K562 (cell line): ENCODE measurements at regions not wholly inside any gene's neighbourhood (a gene's known extent, or its start where the extent isn't known, plus 50 kb on each side); places are given as distances from the start of the nearest gene placed in this dataset.

ENCODE experiments used
- ATAC-seq: fragments of 200-7000 bp; cut with Tn5 transposase; 3 replicates; pipeline ENCODE4 v1.9.1; 2020; ENCODE audit warnings: moderate library complexity
- BruUV-seq: library from RNA; stranded (reverse); fragments of 400-500 nt; replicated peaks from 2 replicates; lab custom pipeline; 2021; lab: Mats Ljungman, UMichigan
- CTCF ChIA-PET: fragments of 300-600 bp; formaldehyde crosslinking; extraction: SDS; loops from one replicate; lab custom pipeline; 2021; ENCODE audit warnings: low intra/inter-chr PET ratio; lab: Yijun Ruan, JAX
- POLR2A ChIA-PET: fragments of 300-600, 350-650 bp; sonication (Branson Sonifier 250); formaldehyde crosslinking; extraction: SDS; loops from one replicate; lab custom pipeline; 2021; ENCODE audit warnings: antibody characterized with exemption, inconsistent platforms; lab: Yijun Ruan, JAX
- DNase-seq, 4 experiments: peaks; one replicate each; pipeline versions ENCODE4 v3.0.0 to v3.0.0-alpha.2; 2011 to 2018; ENCODE audit warnings: low spot score in 3 of 4, mixed read lengths in 3 of 4; ENCODE audit errors: extremely low read depth in 1 of 4
- FAIRE-seq: peaks from 2 replicates; lab custom pipeline; 2011; peaks lifted over from hg19 to GRCh38; lab: Jason Lieb, UNC
- H2AFZ ChIP-seq: 2 replicates; pipeline ENCODE4 v1.6.0; 2011; ENCODE audit warnings: low read depth, low read length, control low read depth, inconsistent platforms
- H3K27ac ChIP-seq: fragments of 200-600 bp; 3 replicates; pipeline ENCODE4 v1.8.0; 2011; ENCODE audit warnings: low read depth, mild to moderate bottlenecking, control low read depth, inconsistent platforms, low read length, moderate library complexity, mixed read lengths; ENCODE audit errors: extremely low read depth
- H3K27me3 ChIP-seq, 2 experiments: fragments of 300-600 bp in 1 of 2; 2 replicates in 1 of 2; 3 replicates in 1 of 2; pipeline versions ENCODE4 v1.6.0 to v1.8.0; 2011; ENCODE audit warnings: inconsistent platforms in 2 of 2, low read length in 2 of 2, mild to moderate bottlenecking in 1 of 2, mixed read lengths in 1 of 2, moderate library complexity in 1 of 2; ENCODE audit not compliant: control insufficient read depth in 2 of 2, insufficient read depth in 2 of 2
- H3K36me3 ChIP-seq: fragments of 300-600 bp; 3 replicates; pipeline ENCODE4 v1.8.0; 2011; ENCODE audit warnings: mild to moderate bottlenecking, low read length, inconsistent platforms; ENCODE audit not compliant: control insufficient read depth, insufficient read depth
- H3K4me1 ChIP-seq, 2 experiments: fragments of 200-600 bp in 1 of 2; replicated peaks in 1 of 2; 2 replicates in 1 of 2; 3 replicates in 1 of 2; pipeline versions ENCODE4 v1.5.1 to v1.8.0; 2011; ENCODE audit warnings: inconsistent platforms in 2 of 2, low read length in 2 of 2, mild to moderate bottlenecking in 1 of 2, mixed read lengths in 1 of 2, moderate library complexity in 1 of 2; ENCODE audit not compliant: control insufficient read depth in 2 of 2, insufficient read depth in 2 of 2
- H3K4me2 ChIP-seq: 2 replicates; pipeline ENCODE4 v1.6.1; 2011; ENCODE audit warnings: low read length, control low read depth, inconsistent platforms, mixed read lengths; ENCODE audit not compliant: insufficient read depth
- H3K4me3 ChIP-seq: fragments of 200-600 bp; sonication (generic), shearing (Covaris generic); 2 replicates; pipeline ENCODE4 v1.5.1; 2016; ENCODE audit warnings: control low read depth, inconsistent platforms
- H3K79me2 ChIP-seq: fragments of 200-600 bp; 3 replicates; pipeline ENCODE4 v1.8.0; 2011; ENCODE audit warnings: low read length, inconsistent platforms; ENCODE audit not compliant: control insufficient read depth, insufficient read depth
- H3K9ac ChIP-seq, 2 experiments: 2 replicates each; pipeline versions ENCODE4 v1.6.0 to v1.6.1; 2011; ENCODE audit warnings: low read depth in 2 of 2, low read length in 2 of 2, control low read depth in 1 of 2, inconsistent platforms in 1 of 2, mild to moderate bottlenecking in 1 of 2, mixed read lengths in 1 of 2; ENCODE audit not compliant: insufficient read depth in 1 of 2
- H3K9me1 ChIP-seq: one replicate; pipeline ENCODE4 v1.6.0; 2011; ENCODE audit warnings: inconsistent platforms, mild to moderate bottlenecking, low read length, moderate library complexity; ENCODE audit not compliant: control insufficient read depth, insufficient read depth
- H3K9me3 ChIP-seq: replicated peaks from 2 replicates; pipeline ENCODE4 v1.5.1; 2011; ENCODE audit warnings: low read depth, low read length, inconsistent platforms; ENCODE audit not compliant: control insufficient read depth, insufficient read depth
- H4K20me1 ChIP-seq: replicated peaks from 2 replicates; pipeline ENCODE4 v1.6.1; 2011; ENCODE audit warnings: low read length, inconsistent platforms, mixed read lengths; ENCODE audit not compliant: control insufficient read depth, insufficient read depth
- ARNT ChIP-seq, 2 experiments: fragments of 450-650 bp; IDR thresholded peaks; 2 replicates each; pipeline ENCODE4 v1.6.1; 2016; ENCODE audit warnings: mild to moderate bottlenecking in 1 of 2
- HNRNPUL1 ChIP-seq: fragments of 200-400 bp; formaldehyde crosslinking; IDR thresholded peaks from 2 replicates; pipeline ENCODE4 v1.6.1; 2017; ENCODE audit warnings: low read length
- HOXB6 ChIP-seq: fragments of 250-450 bp; sonication (Bioruptor Pico); IDR thresholded peaks from 2 replicates; pipeline ENCODE4 v1.5.1; 2022; ENCODE audit warnings: mild to moderate bottlenecking, borderline replicate concordance
- ZBTB7A ChIP-seq: IDR thresholded peaks from 2 replicates; pipeline ENCODE4 v1.6.1; 2011; ENCODE audit warnings: low read depth, mild to moderate bottlenecking, low read length, moderate library complexity, borderline replicate concordance; ENCODE audit not compliant: control insufficient read depth
- ZNF395 ChIP-seq: fragments of 200-800 bp; sonication (Bioruptor generic); IDR thresholded peaks from 2 replicates; pipeline ENCODE4 v1.6.1; 2017; ENCODE audit warnings: missing genetic modification characterization, missing compliant biosample characterization
- WGBS: fragments of 100-300 bp; shearing (Covaris generic); methylation state at CpG from one replicate; pipeline ENCODE4 v1.1.6; 2016; ENCODE audit warnings: low coverage, mixed read lengths; ENCODE audit not compliant: insufficient coverage; ENCODE audit errors: missing lambda C conversion rate; 5-methylcytosine and 5-hydroxymethylcytosine counted together
- in situ Hi-C: fragments of 300-500 bp; cut with MboI; formaldehyde crosslinking; loops from 4 replicates; pipeline ENCODE4 v1.15.0; 2018; ENCODE audit warnings: inconsistent platforms, mixed read lengths
- intact Hi-C: fragments of 100-400 bp; cut with micrococcal nuclease; formaldehyde crosslinking; loops from 2 replicates; pipeline ENCODE4 v1.14.2; 2022
- TF ChIP-seq, protein P1 (sequence below): fragments of 250-450 bp; sonication (Bioruptor Pico); IDR thresholded peaks from 2 replicates; pipeline ENCODE4 v1.5.0; 2021

- Histone ChIP-seq H3K9ac (no peak overlapping the region), H3K4me1 (no peaks in the 10 kb centered on the region), H3K36me3 (no peaks in the 10 kb centered on the region; the same call in 2 of the 3 replicates)
- CTCF ChIA-PET, result no interaction called here
- TF ChIP-seq ZNF395, result no peak
- TF ChIP-seq, all 486 proteins: peak for 0
- no peaks in the 10 kb centered on the region for H3K79me2 ChIP-seq
- H3K9me3 ChIP-seq, result 0 out of 2 replicates have a peak, but pooled peaks cover 2% of the 10 kb centered on the region
- no TSS peak for BruUV-seq
- H3K9me1 ChIP-seq, result no peaks in the 10 kb centered on the region
- WGBS, result 63% methylated on average over 5 of the region's 5 CpGs
- POLR2A ChIA-PET, result no interaction called here
- ATAC-seq (no peak), FAIRE-seq (no peak), DNase-seq (no peak)
- no peak overlapping the region for H3K4me2 ChIP-seq
- H3K27ac ChIP-seq, result no peak overlapping the region
- H3K27me3 ChIP-seq, result no peaks in the 10 kb centered on the region
- in situ Hi-C loops (no loop called here), intact Hi-C loops (no loop called here)
- no peak overlapping the region for H2AFZ ChIP-seq
- H3K4me3 ChIP-seq, result no peak overlapping the region
- H4K20me1 ChIP-seq, result no peaks in the 10 kb centered on the region
Observed at GRCh38 chr5:12716664-12717063, 812.4 kb upstream of the CTNND2 start.

DNA sequence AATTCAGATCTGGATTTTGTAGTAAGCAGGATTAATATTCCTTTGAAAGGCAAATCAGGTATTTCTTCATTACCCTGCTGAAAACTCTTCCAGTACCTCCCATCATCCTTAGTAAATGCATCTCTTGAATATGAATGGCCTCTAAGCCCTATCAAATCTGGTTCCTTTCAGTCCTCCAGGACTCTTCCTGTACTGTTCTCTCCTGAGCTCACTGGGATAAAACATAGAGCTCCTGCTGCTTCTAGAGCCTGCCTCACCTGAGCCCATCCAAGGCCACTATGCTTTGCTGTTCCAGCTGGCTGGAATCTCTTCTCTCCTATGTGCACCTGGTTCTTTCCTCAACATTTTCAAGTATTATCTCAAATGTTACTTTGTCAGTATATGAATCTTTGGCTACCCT lies 803.3 kb upstream of the CTNND2 start:
- Histone ChIP-seq H3K27me3 (no peaks in the 10 kb centered on the region; a peak in 1 of 5 replicates), H3K4me1 (no peaks in the 10 kb centered on the region), H2AFZ (no peak overlapping the region), H3K9me3 (no peaks in the 10 kb centered on the region), H3K4me2 (no peak overlapping the region), H3K4me3 (no peak overlapping the region), H3K36me3 (no peaks in the 10 kb centered on the region), H4K20me1 (no peaks in the 10 kb centered on the region), H3K9me1 (no peaks in the 10 kb centered on the region), H3K79me2 (no peaks in the 10 kb centered on the region), H3K9ac (no peak overlapping the region), H3K27ac (no peak overlapping the region)
- TF ChIP-seq ZBTB7A (no peak), HNRNPUL1 (no peak), HOXB6 (no peak), ARNT (IDR thresholded peaks at IDR 0.05) (no peak)
- TF ChIP-seq, protein P1, sequence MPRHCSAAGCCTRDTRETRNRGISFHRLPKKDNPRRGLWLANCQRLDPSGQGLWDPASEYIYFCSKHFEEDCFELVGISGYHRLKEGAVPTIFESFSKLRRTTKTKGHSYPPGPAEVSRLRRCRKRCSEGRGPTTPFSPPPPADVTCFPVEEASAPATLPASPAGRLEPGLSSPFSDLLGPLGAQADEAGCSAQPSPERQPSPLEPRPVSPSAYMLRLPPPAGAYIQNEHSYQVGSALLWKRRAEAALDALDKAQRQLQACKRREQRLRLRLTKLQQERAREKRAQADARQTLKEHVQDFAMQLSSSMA, result no peak
- BruUV-seq, result no TSS peak
- in situ Hi-C loops, result no loop called here
- FAIRE-seq (no peak), DNase-seq (no peak), ATAC-seq (no peak)
- intact Hi-C loops, result no loop called here
- ChIA-PET POLR2A (no interaction called here), CTCF (no interaction called here)
